GM12892 (cell line): ENCODE measurements at regions not wholly inside any gene's neighbourhood (a gene's known extent, or its start where the extent isn't known, plus 50 kb on each side); places are given as distances from the start of the nearest gene placed in this dataset.

Experiments
- DNase-seq: peaks from one replicate; pipeline ENCODE4 v3.0.0; 2011; ENCODE audit not compliant: insufficient read length
- FAIRE-seq: peaks from 2 replicates; lab custom pipeline; 2011; peaks lifted over from hg19 to GRCh38; lab: Jason Lieb, UNC
- POLR2A ChIP-seq: IDR thresholded peaks from 2 replicates; pipeline ENCODE4 v1.6.1; 2011; ENCODE audit warnings: low read depth, low read length, control low read depth
- POLR2AphosphoS5 ChIP-seq: IDR thresholded peaks from 2 replicates; pipeline ENCODE4 v1.6.1; 2011; ENCODE audit warnings: low read depth, low read length, control low read depth
- TAF1 ChIP-seq: IDR thresholded peaks from 2 replicates; pipeline ENCODE4 v1.6.1; 2011; ENCODE audit warnings: low read depth, mild to moderate bottlenecking, control low read depth, low read length, borderline replicate concordance

GRCh38 chr15:70147778-70148177 is 50.1 kb upstream of the TLE3 start:
- no peak for FAIRE-seq
- no peak for DNase-seq
- TF ChIP-seq POLR2AphosphoS5 (no peak), POLR2A (no peak), TAF1 (no peak)
